G401 (cell line): ENCODE measurements at regions not wholly inside any gene's neighbourhood (a gene's known extent, or its start where the extent isn't known, plus 50 kb on each side); places are given as distances from the start of the nearest gene placed in this dataset.

Source experiments
- DNase-seq: peaks from one replicate; pipeline ENCODE4 v3.0.0-alpha.2; 2015; ENCODE audit warnings: low spot score
- in situ Hi-C: cut with HindIII; loops from 2 replicates; pipeline ENCODE4 v1.10.0; 2016; ENCODE audit warnings: low sequenced_read_pairs, mixed read lengths

DNA sequence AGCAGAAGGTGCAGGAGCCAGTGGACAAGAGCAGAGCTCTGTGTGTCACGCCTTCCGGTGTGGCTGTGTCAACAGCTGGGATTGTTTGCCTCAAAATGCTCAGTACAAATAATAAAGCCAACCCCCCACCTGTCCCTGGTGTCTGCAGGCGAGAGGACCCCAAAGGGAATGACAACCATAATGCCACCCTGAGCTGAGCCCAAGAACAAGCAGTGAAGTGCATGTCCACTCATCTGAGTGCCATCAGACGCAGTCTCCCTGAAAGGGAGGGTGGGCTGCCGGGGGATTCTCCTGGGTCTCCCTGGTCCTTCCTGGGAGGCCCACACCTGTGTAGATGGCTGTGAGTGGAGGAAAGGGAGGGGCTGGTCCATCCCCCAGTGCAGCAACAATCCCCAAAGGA, 328.8 kb upstream of the IRX1 start:
- in situ Hi-C loops: no loop called here
- DNase-seq: no peak

DNA sequence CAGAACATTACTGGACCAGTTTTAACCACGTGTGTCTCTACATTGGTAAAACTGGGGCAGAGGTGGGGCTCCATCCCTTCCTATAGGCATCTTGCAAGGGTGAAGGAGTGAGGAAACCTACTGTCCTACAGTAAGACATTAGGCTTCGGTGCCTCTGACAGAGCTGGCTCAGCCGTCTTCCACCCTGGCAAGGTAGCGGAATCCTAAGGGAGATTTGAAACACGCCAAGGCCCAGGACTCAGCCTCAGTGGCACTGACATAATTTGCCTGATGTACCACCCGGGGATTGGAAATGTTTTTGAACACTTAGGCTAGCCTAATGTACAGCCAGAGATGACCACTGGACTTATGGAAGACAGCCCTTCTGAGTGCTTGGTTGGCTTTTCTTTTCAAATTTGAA, 329.7 kb upstream of the IRX1 start:
- in situ Hi-C loops: no loop called here

DNA sequence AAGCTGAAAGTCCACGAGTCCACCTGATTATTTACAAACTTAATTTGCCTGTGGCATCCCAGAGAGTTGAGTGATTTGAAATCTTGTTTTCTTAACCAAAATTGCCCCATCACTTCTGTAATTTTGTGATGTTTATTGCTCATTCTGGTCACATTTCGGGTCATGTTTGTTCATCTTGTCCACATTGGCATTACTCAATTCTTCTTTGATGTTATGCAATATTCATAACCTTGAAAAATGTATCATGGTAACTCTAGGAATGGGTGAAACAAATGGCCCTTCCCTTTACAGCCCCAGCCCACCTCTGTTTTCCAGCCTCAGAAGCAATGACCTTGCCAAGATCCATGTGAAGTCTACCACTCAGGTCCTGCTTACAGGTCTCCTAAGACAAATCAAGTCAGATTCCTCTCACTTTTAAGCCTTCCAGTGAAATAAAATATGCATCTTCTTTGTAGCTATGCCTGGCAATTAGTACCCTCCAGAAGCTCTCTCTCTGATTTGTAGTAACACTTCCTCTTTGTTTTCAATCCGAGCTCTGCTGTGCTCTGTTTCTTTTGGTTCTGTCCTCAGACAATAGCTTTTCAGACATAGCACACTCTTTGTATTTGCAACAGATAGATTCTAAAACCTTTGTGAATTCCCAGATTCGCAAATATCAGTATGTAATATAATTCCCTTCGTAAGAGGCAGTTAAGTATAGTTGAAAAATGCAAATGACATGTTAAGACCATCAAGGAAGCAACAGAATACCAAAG, 330.3 kb upstream of the IRX1 start:
- in situ Hi-C loops: no loop called here
- DNase-seq: no peak

More for the DNA sequence above, 329.7 kb upstream of the IRX1 start:
- DNase-seq: no peak

DNA sequence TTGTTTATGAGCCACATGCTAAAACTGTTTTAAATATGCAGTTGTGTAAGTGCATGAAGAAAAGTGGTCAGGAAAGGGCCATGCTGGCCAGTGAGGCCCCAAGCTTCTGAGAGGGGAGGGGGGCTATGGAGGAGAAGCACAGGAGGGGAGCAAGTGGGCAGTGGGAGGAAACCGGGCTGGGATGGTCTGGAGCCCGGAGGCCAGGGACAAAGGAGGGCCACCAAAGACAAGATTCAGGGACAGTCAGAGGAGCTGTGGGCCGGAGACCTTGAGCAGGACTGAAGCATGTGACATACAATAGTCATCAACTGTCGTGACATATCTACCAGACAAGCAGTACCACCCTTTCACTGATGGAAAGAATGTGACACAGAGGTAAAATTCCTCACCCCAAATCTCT, 333.2 kb upstream of the IRX1 start:
- DNase-seq: no peak
- in situ Hi-C loops: no loop called here

DNA sequence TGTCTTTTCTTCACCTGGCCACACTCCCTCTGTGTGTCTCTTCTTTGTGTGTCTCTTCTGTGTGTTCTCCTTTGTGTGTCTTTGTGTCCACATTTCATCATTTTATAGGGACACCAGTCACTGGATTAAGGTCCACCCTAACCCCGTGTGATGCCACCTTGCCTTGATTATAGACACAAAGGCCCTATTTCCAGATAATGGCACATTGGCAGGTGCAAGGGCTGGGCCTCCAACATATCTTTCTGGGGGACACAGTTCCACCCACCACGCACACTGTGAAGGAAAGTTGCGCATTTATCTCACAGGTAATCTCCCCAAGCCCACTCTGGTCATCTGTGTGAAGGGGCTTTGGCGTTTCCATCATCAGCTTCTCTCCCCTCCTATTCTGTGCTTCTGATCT, 334.6 kb upstream of the IRX1 start:
- in situ Hi-C loops: no loop called here

DNA sequence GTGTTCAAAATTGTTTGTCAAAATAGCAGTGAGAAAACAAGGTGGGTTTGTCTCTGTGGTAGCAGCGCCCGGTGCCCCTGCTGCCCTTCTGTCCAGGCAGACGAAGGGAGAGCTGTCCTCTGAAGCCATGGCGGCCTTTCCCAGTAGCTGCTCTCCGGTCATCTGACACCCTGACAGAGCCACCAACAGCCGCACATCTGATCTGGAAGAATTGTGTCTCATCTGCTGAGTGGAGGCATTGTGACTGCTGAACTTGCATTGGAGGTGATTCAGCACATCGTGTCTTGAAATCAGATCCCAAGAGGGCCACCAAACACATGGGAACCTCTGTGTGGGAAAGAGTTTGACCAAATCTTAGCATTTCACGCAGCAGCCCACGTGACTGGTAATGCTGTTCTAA, 337.6 kb upstream of the IRX1 start:
- in situ Hi-C loops: no loop called here
- DNase-seq: no peak

More for the DNA sequence above, 334.6 kb upstream of the IRX1 start:
- no peak for DNase-seq

DNA sequence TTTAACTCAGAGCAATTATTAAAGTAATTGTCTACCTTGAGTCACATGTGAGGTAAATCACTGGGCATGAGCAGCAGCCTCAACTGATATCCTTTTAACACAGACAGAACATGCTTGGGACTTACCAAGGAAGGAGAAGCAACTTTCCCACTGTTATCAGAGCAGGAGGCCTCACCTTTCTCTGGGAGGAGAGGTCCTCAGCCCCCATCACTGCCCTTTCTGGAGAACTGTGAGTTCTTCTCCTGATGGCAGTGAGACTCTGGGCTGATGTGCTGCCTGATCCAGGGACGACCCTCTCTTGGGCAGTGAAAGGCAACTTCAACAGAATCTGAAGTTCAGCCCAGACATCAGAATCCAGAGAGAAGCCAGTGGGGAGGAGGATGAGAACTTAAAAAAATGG, 343.4 kb upstream of the IRX1 start:
- in situ Hi-C loops: no loop called here
- no peak for DNase-seq

DNA sequence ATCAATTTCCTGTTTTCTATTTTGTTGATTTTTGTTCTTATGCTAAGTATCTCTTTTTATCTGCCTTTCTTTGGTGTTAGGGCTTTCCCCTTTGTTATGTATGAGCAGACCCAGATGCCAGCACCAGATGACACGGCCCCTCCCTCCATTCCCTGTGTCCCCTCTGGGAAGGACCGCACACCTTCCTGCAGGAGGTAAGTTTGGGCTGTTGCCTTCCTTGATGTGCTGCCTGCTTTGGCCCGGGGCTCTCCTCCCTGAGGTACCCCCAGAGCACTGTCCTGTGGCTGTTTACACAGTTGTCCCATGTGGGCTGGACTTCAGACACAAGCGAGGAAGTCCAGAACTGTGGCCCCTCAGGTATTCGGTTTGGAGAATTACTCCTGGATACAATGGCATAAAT, 343.8 kb upstream of the IRX1 start:
- in situ Hi-C loops: no loop called here
- no peak for DNase-seq

DNA sequence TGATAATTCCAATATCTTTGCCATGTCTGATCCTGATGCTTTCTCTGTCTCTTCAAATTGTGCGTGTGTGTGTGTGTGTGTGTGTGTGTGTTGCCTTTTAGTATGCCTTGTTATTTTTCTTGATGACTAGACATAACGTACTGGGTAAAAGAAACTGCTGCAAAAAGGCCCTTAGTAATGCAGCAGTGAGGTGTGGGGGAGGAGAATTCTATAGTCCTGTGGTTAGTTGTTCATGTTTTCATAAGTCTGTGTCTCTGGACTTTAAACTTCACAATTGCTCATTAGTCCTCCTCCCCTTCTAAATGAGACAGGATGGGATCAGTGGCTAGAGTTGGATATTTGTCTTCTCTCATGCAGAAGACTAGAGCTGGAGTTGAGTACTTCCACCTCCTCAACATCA, 346.2 kb upstream of the IRX1 start:
- in situ Hi-C loops: no loop called here

DNA sequence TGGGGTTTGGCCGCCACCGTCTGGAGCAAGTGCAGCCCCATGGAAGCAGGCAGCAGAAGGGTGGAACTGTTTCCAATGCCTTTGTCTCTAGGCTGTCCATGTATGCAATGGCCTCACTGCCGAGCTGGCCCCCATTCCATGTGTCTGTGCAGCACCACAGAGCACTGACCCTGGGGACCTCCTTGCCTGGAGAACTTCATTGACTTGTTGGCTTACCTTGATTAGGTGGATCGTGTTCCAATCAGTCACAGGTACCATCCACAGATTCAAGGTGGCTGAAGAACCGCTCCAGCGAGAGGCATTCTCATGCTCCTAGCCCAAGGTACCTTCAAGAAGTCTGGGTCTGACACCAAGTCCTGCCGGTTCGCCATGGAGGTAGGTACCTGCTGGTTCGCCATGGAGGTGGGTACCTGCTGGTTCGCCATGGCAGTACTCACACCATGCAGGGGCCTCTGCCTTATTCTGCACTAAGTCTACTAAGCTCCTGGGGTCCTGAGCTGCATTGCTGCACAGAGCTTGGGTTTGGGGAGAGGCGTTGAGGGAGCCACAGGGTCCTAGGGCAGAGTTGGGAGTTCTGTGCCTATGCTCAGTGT, 358.3 kb upstream of the IRX1 start:
- in situ Hi-C loops: no loop called here
- no peak for DNase-seq

More for the DNA sequence above, 346.2 kb upstream of the IRX1 start:
- no peak for DNase-seq

DNA sequence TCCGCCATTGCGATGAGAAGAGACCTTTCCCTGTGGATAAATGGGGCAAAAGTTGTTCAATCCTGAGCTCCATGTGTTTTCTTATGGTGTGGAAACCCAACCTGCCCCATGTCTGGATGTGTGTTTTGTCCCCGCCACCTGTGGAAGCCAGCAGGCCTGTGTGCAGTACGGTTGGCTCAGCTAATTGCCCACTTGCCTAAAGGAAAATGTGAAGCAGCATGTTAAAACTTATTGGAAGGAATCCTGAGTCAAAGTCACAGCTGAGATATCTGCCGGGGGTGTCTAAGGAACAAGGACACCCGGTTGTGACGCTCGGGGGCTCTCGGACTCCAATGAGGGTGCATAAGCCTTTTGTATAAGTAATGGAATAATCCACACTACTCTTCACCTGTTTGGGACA, 361.1 kb upstream of the IRX1 start:
- no peak for DNase-seq
- in situ Hi-C loops: no loop called here

DNA sequence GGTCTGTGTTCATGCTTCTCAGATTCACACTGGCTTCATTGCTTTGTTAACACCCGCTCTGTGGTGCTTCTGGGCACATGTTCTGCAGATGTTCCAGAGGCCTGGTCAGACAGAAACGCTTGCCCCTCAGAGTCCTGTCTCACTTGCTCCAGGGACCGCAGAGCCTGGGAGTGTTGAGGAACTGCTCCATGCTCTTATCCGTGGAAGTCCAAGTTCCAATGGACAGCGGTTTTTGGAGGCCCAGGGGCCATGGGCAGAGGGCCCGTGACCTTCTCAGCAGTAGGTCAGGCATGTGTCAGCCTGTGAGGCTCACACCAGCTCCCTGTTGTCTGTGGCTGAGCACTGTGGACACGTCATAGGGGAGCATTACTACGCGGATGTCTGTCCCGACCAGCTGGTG, 364.7 kb upstream of the IRX1 start:
- DNase-seq: no peak
- in situ Hi-C loops: no loop called here

DNA sequence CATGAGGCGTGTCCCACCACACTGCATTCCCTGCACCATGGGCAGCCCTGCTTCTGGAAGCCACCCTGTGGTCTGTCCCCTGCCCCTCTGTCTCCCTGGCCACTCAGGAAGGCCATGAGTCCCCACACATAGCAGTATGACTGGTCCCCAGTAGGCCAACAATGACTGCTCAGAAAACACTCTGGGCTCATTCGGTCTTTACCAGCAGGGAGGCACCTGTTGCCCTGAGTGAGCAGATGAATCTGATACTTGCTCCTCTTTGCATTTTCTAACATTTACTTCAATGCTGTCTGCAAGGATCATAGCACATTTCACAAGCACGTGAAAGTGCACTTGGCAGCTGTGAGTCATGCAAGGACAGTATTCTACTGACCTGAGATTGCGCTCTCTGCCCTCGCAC, 365.4 kb upstream of the IRX1 start:
- no peak for DNase-seq
- in situ Hi-C loops: no loop called here

DNA sequence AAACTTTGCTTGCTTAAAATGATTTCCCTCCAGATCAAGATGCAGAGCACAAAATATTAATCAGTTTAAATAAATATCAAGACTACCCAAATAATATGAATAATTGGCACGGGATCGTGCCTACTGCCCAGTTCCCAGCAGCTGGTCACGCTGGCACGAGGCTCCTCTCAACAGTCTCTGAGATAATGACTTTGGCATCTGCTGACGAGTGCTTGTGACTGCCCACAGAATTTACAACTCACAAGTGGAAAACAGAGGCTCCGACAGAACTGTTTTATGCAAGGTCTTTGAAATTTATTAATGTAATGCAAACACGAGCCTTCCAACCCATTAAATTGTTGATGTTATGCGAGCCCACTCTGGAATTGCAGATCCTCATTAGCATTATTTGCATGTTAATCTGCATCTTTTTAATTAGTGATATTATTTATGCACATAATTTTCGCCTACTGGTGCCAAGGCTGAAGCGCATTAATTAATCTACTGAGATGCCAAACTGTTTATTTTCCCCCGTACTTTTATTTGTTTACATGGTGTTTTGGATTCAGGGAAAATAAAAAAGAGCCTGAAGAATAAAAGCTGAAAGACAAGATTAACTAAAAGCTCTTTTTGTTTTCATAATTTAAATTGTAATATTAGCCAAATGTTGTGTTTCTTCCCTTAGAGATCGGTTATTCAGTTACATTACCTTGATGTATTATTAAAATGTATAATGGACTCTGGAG, 369.3 kb upstream of the IRX1 start:
- DNase-seq: peak; percentile 4
- in situ Hi-C loops: no loop called here

DNA sequence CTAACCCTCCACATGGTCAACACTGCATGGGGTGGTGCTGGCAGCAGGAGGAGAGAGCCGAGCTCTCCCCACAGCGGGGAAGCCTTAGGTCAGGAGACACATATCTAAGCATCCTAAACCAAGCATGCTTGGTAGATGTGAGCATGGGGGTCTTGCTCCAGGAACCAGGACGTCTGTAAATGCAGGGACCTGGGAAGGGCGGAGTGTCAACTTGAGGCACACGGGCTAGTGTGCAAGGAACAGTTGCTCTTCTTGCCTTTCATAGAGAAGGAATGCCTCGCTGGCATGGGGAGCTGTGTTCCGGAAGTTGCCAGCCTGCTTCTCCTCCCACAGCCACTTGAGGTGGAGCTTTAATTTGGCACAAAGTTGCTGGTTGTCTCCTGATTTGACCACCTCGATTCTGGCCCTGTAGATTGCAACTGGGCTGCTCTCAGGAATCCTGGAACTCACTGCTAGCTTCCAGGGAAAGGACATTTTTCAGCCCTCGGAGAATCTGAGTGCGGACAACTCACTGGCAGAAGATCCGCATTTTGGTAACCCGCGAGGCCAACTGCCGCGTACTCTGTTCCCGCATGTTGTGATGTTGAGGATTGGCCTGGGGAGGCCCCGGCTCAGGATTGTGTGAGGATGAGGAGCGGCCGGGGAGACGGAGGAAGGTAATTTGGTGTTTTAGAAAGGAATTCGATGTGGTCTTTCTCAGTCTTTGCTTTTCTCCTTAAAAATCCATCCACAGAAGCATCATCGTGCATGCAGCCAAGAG, 370.3 kb upstream of the IRX1 start:
- in situ Hi-C loops: no loop called here
- DNase-seq: no peak

DNA sequence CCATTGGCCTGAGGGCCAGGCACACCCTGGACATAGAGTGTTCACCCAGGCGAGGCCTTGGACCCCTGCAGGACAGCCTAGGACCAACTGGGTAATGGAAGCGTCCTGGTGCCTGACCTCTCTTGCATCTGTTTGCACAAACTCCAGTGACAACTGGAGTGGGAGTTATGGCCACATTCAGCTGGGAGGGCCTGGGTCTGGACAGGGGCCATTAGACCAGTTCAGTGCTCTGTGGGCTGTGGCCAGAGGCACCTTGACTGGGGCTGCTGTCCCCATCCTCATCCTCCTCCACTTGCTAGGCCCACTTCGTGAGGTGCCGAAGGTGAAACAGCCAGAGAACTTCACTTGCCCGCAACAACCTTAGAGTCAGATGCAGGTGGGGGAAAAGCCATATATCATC, 372.7 kb upstream of the IRX1 start:
- DNase-seq: no peak
- in situ Hi-C loops: no loop called here

DNA sequence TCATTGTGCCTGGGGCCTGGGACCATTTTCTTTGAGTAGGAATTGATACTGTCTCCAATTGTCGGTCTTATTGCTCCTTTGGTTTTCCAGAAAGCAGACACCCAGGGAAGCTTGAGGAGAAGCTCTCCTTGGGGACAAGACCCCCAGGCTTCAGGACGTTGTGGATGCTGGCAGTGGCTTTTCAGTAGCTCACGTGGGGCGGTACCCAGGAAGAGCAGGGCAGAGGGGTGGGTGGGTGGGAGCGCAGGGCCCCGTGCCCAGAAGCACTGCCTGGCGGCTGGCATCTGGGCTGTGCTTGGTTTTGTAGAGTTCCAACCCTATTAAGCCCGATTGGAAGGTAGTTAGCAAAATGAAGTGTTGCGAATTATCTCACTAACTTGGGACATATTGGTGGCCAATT, 374.2 kb upstream of the IRX1 start:
- no peak for DNase-seq
- in situ Hi-C loops: no loop called here

DNA sequence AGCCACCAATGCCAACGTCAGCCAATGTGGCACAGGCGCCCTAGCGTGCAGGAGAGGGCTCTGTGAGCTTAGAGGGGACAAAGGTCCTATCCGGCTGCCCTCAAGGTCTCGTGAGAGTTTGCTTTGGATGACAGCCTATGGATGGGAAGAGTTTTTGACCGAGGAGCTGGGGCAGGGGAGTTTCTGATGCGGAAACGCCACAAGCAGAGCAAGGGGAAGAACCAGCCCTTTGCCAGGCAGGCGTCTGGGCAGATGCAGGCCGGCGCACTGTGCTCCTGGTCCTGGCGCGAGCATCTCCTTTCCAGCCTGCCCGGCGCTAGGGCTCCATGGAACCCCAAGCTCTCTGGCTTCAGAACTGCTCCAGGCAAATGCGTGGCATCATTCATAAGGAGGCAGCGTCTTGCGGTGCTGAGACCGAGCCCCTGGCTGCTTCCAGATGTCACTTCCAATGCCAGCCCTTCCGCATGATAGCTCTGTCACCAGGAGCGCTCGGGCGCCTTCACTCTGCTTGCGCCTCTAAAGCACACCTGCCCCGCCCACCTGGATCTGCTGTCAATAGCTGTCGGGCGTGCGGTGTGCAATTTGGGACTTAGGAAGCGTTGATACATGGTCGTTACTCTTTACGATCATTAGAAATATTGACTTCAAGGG, 374.9 kb upstream of the IRX1 start:
- in situ Hi-C loops: no loop called here
- DNase-seq: no peak

DNA sequence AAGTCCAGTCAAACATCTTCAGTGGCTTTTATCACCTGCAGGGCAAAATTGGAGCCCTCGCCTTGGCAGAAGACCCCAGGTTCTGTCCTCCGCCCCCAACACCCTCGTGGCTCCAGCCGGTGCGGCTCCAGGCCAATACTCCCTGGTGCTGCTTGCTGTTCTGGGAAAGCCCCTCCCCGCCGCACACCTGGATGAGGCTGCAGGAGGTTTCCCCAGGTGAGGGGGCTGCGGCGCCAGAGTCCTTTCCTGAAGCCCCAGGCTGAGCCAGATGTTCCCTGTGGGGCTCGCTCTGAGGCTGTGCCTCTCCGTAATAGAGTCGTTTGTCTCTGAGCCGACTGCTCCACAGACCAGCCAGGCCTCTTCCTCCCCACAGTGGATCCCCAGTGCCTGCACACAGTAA, 375.4 kb upstream of the IRX1 start:
- in situ Hi-C loops: no loop called here
- DNase-seq: no peak
